NCI-H1930 (cell line): ENCODE measurements at regions not wholly inside any gene's neighbourhood (a gene's known extent, or its start where the extent isn't known, plus 50 kb on each side); places are given as distances from the start of the nearest gene placed in this dataset.
"Not testable (repeated sequence)": the region's sequence is repeated elsewhere in the genome, so short reads cannot be mapped to it uniquely, and the experiment has no call there.

Experiments used
- DNase-seq, 2 experiments: peaks; one replicate each; lab custom pipeline; 2025; lab: John Stamatoyannopoulos, UW

GRCh38 chr19:28569132-28570131, 643.5 kb downstream of the UQCRFS1 start:
- no peak for DNase-seq

GRCh38 chr19:28567834-28568233, 645.1 kb downstream of the UQCRFS1 start:
- no peak for DNase-seq

DNA sequence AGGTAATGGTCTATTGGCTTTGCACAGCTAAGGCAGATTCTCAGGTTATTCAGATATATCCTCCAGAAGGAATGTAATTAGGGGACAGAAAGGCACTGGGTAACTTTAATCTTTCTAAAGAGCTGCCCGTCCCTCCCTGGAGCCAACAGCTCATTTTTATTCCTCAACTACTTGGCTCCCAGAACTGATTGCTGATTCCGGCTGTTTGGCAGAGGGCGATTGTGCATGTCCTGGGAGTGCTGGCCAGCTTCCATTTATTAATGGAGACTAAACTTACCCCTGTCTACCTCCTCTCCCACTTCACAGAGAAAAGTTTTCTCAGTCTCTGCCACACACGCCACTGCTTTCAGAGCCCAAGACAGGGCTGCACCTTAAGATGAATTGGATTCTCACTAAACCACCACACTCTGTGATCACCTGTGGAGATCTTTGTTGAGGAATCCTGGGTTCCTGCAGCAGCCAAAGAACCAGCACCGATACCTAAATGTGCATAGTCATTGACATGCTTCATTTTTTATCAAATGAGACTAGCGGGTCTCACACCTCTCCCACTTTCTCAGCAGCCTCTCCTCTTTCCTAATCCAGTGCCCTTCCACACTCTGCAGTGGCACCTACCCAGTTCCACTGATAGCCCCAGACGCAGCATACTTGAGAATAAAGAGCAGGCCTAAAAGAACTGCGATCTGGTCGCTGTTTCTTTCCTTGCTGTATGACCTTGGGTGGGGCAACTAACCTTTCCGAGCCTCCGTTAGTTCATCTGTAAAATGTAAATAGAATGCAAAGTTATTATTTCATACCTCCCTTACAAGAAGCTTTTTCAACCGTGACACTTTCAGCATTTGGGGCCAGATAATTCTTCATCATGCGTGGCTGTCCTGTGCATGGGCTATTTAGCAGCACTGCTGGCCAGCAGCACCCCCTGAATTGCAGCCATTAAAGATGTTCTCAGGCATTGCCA, 648.7 kb downstream of the UQCRFS1 start:
- DNase-seq = no peak

DNA sequence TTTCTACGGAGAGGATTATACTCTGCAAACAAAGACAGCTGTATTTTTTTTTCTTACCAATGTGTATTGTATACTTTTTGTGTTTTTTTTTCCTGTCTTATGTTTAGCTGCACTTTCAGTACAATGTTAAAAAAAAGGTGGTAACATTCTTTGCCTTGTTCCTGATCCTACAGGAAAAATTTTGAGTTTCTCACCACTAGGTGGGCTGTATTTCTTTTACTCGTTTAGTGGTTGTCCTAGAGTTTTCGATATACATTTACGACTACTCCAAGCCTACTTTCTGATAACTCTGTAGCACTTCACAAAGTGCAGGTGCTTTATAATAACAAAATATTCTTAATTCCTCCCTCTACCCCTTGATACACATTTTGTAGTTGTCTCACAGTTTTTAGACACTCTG, 652.2 kb downstream of the UQCRFS1 start:
- no peak for DNase-seq

DNA sequence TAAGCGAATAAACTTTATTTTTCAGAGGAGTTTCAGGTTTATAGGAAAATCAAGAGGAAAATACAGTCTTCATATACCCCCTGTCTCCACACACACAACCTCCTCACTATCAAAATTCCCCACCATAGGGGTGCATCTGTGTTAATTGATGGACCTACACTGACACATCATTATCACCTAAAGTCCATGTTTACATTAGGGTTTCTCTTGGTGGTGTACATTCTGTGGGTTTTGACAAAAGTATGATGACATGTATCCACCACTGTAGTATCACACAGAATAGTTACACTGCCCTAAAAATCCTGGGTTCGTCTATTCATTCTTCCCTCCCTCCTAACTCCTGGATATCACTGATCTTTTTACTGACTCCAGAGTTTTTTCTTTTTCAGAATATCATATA, 654.2 kb downstream of the UQCRFS1 start:
- no peak for DNase-seq

GRCh38 chr19:28556371-28556770, 656.6 kb downstream of the UQCRFS1 start:
- no peak for DNase-seq

DNA sequence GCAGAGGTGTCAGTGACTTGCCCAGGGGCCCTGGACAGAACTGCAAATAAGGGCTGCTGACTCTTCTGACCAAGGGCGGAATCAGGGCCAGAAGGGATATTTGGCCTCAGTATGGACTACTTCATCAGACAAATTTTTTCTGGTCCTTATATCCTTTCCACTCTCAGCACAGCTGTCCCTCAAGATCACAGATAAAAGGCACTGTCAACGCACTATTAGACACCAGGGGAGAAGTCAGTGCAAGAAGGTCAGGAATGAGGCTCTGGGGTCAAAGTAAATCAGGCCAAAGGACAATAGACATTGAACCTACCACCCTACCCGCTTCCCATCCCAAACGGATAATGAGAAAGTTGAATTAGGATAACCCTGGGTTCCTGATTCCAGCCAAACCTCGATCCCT, 657.6 kb downstream of the UQCRFS1 start:
- DNase-seq = no peak

- DNase-seq = no peak
Measured at GRCh38 chr19:28554321-28555091, 658.4 kb downstream of the UQCRFS1 start.

GRCh38 chr19:28553764-28554163, 659.2 kb downstream of the UQCRFS1 start:
- no peak for DNase-seq

GRCh38 chr19:28553005-28553404, 659.9 kb downstream of the UQCRFS1 start:
- no peak for DNase-seq

GRCh38 chr19:28549680-28550277, 663.2 kb downstream of the UQCRFS1 start:
- no peak for DNase-seq

DNA sequence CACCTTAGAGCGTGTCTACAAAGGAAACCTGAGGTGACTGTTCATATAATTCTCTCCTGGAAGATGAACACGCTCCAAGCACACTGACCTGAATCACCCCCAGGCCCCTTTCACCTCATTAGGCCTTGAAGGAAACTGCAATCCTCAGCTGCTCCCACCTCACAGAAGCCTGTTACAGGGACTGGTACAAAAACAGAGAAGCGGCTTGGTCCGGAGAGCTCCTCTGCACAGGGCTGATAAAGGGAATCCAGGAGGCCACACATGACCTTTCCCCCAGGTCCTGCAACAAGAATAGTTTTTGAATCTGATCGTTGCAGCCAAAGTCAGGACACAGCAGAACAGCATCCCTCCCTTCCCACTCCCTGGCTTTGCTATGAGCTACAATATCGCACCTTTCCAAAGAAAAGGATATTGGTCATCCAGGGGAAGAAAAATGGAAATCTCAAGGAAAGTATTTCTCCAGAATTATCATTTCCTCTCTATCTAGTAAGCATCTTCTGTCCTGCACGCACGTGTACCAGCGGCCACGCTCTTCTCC, 666.7 kb downstream of the UQCRFS1 start:
- no peak for DNase-seq

DNA sequence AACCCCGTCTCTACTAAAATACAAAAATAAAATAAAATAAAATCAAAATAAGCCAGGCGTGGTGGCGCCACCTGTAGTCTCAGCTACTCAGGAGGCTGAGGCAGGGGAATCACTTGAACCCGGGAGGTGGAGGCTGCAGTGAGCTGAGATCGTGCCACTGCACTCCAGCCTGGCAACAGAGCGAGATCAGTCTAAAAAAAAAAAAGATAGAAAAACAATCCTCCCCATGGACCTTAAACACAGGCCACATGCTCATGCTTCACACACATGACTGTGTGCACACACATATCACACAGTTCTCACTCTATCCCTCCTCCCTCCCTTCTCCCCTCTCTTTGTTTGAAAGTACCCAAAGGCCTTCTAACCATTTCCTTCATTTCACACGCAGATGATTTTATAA, 667.6 kb downstream of the UQCRFS1 start:
- not testable (repeated sequence) for DNase-seq

- no peak for DNase-seq
Measured at GRCh38 chr19:28544451-28545261, 668.3 kb downstream of the UQCRFS1 start.

DNA sequence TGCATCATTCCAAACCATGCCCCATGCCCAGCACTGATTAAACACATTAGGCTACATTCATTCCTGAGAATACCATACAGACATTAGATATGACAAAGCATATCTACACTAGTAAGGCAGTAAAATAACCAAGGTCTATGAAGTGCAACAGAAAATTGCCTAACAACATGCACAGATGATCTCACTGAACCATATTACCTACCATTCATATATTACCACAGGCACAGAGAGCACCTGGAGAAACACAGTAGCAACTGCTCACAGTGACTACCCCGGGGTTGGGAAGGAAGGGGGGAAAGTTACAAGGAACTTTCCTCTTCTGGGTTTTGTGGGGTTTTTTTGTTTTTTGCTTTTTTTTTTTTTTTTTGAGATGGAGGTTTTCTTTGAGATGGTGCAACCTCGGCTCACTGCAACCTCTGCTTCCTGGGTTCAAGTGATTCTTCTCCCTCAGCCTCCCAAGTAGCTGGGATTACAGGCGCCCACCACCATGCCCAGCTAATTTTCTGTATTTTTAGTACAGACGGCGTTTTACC, 669.6 kb downstream of the UQCRFS1 start:
- no peak for DNase-seq

DNA sequence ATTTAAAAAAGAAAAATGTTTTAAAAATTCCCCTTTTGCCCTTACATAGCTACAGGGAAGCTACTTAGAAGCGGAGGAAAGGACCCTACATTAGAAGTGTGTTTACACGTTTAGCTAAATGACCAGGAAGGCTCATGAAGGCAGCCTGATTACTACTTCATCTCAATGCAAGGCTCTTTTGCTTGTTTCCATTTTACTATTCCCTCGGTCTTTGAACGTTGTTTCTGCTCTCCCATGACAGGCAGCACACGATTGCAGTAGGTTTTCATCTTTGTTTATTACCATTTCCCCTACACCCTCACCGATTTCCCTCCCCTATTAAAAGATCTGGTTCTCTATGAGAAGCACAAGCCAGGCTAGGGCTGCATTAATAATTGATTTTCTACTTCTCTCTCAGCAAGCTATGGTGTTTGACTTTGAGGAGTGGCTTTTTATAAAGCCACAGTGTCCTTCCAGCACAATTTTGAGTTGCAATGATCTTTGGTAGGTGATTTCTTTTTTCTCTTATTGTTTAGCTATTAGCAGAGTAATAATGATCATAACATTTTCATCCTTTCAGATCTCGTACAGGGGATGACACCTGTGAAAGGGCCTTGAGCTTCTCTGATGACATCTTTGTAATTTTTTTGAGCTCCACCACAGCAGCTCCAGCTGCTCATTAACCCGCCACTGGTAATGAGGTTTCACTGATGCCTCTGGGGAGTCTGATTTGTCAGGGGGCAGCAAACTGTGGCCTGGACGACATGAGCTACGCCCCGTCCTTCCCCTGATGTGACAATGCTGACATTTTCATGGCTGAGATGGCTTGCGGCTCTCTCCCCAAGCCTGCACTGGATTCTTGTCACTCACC, 670.3 kb downstream of the UQCRFS1 start:
- no peak for DNase-seq

- DNase-seq = no peak
Measured at GRCh38 chr19:28541602-28542393, 671.2 kb downstream of the UQCRFS1 start.

DNA sequence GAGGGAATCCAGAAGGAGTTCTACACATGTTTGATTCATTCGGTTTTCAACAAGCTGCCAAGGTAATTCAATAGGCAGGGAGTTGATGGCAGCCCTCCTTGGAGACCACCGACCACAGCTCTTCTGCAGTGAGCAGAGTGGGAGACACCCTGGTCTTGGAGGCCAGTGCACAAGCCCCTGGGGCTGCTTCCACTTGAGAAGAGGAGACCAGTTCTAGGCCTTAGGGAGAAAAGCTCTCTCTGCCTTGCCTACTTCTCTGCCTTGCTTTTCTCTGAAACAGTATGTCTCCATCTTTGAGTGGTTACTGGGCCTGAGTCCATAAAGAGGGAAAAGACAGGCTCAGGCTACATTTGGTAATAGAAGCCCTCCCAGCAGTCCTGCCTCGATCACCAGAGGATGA, 671.9 kb downstream of the UQCRFS1 start:
- no peak for DNase-seq
